Hematopoietic multipotent progenitor cell treated with erythropoietin and hydrocortisone succinate and interleukin-3 and kit ligand, for 15 days (in vitro differentiated cells): ENCODE measurements at regions not wholly inside any gene's neighbourhood (a gene's known extent, or its start where the extent isn't known, plus 50 kb on each side); places are given as distances from the start of the nearest gene placed in this dataset.
A peak's percentile ranks its signal among the peaks of the same experiment; 100 is the strongest.
"Not testable (repeated sequence)": the region's sequence is repeated elsewhere in the genome, so short reads cannot be mapped to it uniquely, and the experiment has no call there.

ENCODE experiments used
- DNase-seq: peaks from one replicate; pipeline ENCODE4 v3.0.0-alpha.2; 2015; ENCODE audit warnings: low spot score

GRCh38 chr1:148049115-148049496 lies 103.0 kb downstream of the NBPF11 start:
- not testable (repeated sequence) for DNase-seq

DNA sequence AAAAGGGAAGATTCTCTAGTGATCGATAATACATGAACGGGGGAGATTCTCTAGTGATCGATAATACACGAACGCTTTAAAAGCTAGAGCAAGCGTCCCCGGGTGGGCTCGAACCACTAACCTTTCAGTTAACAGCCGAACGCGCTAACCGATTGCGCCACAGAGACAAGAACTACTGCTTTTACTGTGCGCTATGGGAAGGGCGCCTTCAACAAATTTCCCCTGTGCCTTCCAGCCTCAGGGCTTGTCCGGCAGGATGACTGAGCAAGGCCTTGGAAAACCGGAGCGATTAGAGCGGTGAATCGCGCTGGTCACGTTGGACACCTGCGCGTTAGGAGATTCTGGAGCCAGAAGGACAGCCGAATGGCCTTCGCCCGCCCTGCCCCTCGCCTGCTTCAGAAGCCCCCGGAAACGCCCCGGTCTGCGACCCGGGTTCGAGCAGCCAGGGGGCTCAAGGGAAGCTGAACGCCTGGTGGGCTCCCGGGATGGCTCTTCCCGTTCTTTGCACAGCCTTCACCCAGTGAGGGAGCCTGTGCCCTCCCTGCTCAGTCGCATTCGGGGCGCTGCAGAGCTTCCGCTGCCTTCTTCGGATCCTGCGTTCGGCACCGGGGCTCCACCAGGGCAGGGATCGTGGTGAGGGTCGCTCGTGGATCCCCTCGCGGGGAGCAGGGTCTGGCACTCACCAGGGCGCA lies 103.5 kb downstream of the NBPF11 start:
- DNase-seq: not testable (repeated sequence)

DNA sequence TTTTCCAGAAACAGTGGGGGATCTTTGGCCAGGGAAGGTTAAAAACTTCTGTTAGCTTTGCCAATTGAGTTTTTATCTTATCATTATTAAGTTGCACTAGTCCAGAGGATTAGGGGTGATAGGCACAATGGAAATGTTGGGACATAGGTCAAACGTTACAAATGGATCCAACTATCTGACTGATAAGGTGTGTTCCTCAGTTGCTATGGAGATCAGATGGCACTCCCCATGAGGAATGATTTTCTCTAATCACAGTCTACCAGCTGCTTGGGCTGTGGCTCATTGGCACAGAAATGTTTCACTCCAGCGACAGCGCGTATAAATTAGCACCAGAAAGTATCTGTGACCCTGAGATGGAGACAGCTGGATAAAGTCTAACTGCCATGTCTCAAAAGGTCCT lies 106.2 kb downstream of the NBPF11 start:
- DNase-seq: peak; percentile 10

DNA sequence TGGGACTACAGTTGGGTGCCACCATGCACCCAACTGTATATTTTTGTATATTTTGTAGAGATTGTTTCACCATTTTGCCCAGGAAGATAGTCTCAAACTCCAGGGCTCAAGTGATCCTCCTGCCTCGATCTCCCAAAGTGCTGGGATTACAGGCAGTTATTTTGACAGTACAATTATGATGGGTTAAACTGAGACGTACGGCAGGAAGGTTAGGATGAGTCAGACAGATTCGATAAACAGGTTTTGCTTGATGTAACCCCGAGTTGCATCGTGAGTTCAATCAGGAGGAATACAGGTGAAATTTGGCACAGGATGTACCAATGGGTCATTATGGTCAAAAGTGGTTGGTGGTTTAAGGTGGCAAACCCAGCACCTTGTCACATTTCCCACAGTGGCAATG lies 107.6 kb downstream of the NBPF11 start:
- not testable (repeated sequence) for DNase-seq
